HG03575 (cell line): ENCODE measurements at regions not wholly inside any gene's neighbourhood (a gene's known extent, or its start where the extent isn't known, plus 50 kb on each side); places are given as distances from the start of the nearest gene placed in this dataset.
"Not testable (repeated sequence)": the region's sequence is repeated elsewhere in the genome, so short reads cannot be mapped to it uniquely, and the experiment has no call there.

Experiments
- ATAC-seq: cut with Tn5 transposase; IDR thresholded peaks from one replicate; pipeline ENCODE4 v1.9.1; 2021; ENCODE audit not compliant: unreplicated experiment, insufficient number of reproducible peaks, low FRiP score; ENCODE audit errors: extremely low read depth

- no peak for ATAC-seq
Observed at GRCh38 chr14:43792980-43793379, 714.1 kb downstream of the FSCB start.

- no peak for ATAC-seq
Observed at GRCh38 chr14:43790681-43791080, 716.4 kb downstream of the FSCB start.

- ATAC-seq: no peak
Observed at GRCh38 chr14:43789458-43789857, 717.6 kb downstream of the FSCB start.

- no peak for ATAC-seq
Observed at GRCh38 chr14:43786066-43786762, 720.9 kb downstream of the FSCB start.

- ATAC-seq: not testable (repeated sequence)
Observed at GRCh38 chr14:43784432-43784831, 722.7 kb downstream of the FSCB start.

- ATAC-seq: no peak
Observed at GRCh38 chr14:43778937-43779639, 728.0 kb downstream of the FSCB start.

- no peak for ATAC-seq
Observed at GRCh38 chr14:43778570-43778936, 728.5 kb downstream of the FSCB start.

GRCh38 chr14:43765474-43765873 is 741.6 kb downstream of the FSCB start:
- no peak for ATAC-seq

- no peak for ATAC-seq
Observed at GRCh38 chr14:43764433-43764832, 742.6 kb downstream of the FSCB start.

- no peak for ATAC-seq
Observed at GRCh38 chr14:43755707-43756106, 751.4 kb downstream of the FSCB start.

GRCh38 chr14:43754838-43755237 is 752.2 kb downstream of the FSCB start:
- ATAC-seq: no peak

- ATAC-seq: no peak
Observed at GRCh38 chr14:43745746-43746145, 761.3 kb downstream of the FSCB start.

GRCh38 chr14:43735932-43736331 is 771.2 kb downstream of the FSCB start:
- no peak for ATAC-seq

- no peak for ATAC-seq
Observed at GRCh38 chr14:43729143-43729542, 777.9 kb downstream of the FSCB start.

GRCh38 chr14:43706900-43707299 is 800.2 kb downstream of the FSCB start:
- no peak for ATAC-seq

- not testable (repeated sequence) for ATAC-seq
Observed at GRCh38 chr14:43698561-43699284, 808.4 kb downstream of the FSCB start.

- no peak for ATAC-seq
Observed at GRCh38 chr14:43697003-43697402, 810.1 kb downstream of the FSCB start.

GRCh38 chr14:43692706-43693105 is 814.4 kb downstream of the FSCB start:
- no peak for ATAC-seq

GRCh38 chr14:43687921-43688320 is 819.2 kb downstream of the FSCB start:
- ATAC-seq: no peak

GRCh38 chr14:43677581-43677980 is 829.5 kb downstream of the FSCB start:
- ATAC-seq: no peak
